HG03108 (cell line): ENCODE measurements at regions not wholly inside any gene's neighbourhood (a gene's known extent, or its start where the extent isn't known, plus 50 kb on each side); places are given as distances from the start of the nearest gene placed in this dataset.
"Not testable (repeated sequence)": the region's sequence is repeated elsewhere in the genome, so short reads cannot be mapped to it uniquely, and the experiment has no call there.

Source experiments
- ATAC-seq: cut with Tn5 transposase; IDR thresholded peaks from one replicate; pipeline ENCODE4 v1.9.1; 2021; ENCODE audit warnings: moderate library complexity; ENCODE audit not compliant: unreplicated experiment

DNA sequence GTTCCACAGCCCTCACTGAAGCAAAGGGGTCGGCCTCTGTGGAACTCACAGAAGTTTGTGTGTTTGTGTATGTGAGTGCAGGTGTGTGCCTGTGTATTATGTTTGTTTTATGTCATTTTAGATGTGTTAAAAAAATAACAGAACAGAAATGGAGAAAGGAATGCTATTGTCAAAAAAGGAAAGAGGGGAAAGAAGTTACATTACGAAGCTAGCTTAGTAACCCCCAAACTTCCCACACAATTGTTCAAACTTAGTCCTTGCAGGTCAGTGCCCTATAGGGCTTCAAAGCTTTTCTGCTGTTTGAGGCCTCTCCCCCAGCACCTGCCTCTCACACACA is 1505.6 kb upstream of the SLC10A2 start:
- ATAC-seq = no peak

DNA sequence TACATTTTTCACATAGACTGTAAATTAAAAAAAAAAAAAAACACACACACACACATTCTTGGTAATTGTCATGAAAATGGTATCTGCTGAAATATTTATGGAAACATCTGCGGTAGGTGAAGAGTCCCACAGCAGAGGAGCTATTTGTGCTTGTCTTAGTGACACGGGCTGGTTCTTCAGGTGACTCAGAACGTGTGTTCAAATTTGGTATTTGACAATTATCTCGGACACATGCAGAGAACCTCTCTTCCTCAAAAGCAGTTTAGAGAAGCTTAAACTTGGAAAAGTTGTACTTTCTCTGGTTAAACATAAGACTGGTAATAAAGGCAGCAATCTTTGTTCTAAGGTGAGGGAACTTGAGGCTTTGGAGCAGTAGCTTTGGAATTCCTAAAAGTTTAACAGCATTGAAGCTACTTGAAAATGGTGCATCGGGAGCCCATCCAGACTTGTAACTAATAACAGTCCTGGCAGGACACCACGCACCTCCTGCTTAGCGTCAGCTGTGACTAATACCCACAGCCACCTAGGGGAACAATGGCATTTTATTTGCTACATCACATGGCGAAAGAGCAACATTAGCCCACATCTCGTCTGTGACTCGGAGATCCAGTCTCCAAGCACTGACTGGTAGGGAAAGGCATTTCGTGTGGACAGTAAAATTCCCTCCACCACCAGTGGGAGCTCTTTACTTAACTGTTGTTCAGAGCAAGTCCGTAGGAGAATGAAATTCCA is 1505.1 kb upstream of the SLC10A2 start:
- ATAC-seq = no peak

GRCh38 chr13:104567114-104567513 is 1500.9 kb upstream of the SLC10A2 start:
- no peak for ATAC-seq

- ATAC-seq = no peak
Observed at GRCh38 chr13:104565888-104566287, 1499.7 kb upstream of the SLC10A2 start.

DNA sequence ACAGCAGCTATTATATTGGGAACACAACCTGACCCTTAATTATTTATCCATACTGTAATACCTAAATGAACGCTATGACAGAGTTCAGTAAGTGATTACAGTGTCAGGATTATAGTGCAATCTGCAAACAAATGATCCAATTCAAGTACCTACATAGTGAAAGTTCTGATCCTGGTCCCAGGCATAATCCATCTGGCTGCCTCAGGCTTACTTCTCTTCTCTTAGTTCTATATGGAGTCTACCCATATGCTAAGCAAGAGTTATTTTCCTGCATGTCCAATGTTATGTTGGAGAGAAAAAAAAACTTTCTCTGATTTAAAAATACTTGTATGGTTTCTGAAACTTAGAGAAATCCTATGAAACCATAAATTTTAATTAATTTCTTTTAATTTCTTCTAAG is 1487.7 kb upstream of the SLC10A2 start:
- ATAC-seq = no peak

DNA sequence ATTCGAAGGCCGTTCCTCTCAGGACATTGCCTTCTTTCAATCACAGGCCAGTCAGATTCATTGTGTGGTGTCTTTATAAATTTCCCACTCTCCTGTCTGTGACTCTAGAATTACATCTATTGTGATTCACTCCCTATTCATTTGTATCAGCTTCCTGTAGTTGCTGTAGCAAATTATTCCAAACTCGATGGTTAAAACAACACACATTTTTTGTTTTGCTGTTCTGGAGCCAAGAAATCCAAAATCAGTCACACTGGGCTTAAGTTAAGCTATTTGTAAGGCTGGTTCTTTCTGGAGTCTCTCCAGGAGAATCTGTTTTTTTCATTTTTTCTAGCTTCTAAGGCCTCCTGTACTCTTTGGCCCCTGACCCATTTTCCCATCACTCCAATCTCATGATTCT is 1487.0 kb upstream of the SLC10A2 start:
- ATAC-seq = no peak

GRCh38 chr13:104534847-104535246 is 1468.6 kb upstream of the SLC10A2 start:
- ATAC-seq = no peak

- ATAC-seq = no peak
Observed at GRCh38 chr13:104532132-104532531, 1465.9 kb upstream of the SLC10A2 start.

- ATAC-seq = no peak
Observed at GRCh38 chr13:104530741-104531140, 1464.5 kb upstream of the SLC10A2 start.

DNA sequence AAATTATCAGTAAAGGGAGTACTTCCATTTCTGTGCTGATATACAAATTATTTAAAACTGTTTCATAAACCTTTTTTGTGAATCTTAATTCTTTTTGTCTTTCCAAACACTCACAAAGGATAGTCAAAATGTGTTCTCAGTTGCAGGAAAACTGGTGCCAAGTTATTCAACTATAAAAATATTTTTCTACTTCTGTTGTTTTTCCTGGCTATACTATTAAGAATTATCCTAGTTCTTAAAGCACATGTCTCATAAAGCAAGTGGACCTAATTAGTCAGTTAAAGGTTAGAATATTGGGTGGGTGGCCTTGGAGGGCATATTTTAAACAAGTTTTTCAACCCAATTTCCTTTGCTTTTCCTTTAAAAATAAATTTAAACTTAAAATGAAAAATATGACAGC is 1460.3 kb upstream of the SLC10A2 start:
- no peak for ATAC-seq

DNA sequence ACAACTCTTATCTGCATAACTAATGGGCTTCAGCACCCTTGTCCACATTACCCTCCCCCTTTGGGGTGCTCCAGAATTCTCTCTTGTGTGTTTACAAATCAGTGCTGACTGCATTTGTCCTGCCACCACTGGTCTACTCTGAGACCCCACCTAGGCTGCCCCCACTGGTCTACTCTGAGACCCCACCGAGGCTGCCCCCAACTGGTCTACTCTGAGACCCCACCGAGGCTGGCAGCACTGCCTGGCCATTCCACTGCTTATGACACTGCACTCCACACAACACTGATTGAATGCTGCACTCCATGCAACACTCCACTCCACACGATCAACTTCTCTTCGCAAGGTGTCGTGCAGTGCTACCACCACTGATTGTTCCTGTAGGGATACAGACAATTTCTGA is 1459.2 kb upstream of the SLC10A2 start:
- no peak for ATAC-seq

DNA sequence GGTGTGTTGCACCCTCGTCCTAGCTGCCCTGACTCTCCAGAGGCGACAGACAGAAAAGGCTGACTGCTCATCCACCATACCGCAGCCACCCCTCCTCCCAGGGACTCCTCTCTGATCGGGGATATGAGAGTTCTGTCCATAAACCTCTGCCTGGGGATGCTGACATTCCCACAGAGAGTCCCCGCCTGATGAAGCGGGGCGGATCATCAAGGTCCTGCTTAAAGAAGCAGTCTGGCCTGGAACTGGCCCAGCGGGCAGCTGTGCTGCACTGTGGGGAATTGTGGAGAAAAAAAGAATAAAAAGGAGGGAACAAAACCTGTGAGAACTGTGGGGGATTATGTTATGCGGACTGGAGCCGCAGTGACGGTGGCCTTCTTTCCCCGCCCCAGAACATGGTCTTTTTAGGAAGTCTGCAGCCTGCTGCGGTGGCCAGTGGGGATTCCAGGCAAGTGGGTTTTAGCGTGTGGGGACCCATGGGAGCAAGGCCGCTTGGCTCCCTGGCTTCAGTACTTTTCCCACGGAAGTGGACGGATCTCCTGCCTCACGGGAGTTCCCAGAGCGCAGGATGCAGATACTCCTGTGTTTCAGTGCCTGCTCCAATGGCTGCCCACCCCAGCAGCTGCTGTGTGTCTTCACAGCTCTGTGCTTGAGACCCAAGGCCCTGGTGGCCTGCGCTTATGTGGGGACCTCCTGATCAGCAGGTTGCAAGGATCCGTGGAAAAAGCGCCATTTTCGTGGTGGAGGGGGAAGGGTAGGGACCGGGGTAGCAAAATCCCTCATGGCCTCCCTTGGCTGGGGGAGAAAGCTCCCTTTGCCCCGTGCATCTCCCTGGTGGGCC is 1456.2 kb upstream of the SLC10A2 start:
- no peak for ATAC-seq

GRCh38 chr13:104510422-104510821 is 1444.2 kb upstream of the SLC10A2 start:
- no peak for ATAC-seq

- not testable (repeated sequence) for ATAC-seq
Observed at GRCh38 chr13:104493502-104493901, 1427.3 kb upstream of the SLC10A2 start.

DNA sequence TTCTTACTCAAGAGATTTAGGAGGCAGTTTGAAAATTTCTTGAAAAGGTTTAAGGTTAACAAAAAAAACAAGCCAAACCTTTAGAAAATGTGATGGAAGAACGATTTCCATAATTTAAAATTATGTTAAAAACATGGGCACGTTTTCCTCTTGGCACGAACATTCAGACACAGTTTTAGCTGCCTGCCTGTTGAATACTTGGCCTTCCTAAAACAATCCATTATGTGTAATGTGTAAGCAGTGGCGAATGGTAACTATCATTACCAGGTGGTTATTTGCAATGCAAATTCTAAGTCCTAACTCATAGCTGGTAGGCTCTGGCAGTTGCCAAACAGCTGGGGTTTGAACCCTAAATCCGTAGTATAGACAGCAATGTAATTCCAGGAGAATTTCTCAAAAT is 1425.7 kb upstream of the SLC10A2 start:
- no peak for ATAC-seq

DNA sequence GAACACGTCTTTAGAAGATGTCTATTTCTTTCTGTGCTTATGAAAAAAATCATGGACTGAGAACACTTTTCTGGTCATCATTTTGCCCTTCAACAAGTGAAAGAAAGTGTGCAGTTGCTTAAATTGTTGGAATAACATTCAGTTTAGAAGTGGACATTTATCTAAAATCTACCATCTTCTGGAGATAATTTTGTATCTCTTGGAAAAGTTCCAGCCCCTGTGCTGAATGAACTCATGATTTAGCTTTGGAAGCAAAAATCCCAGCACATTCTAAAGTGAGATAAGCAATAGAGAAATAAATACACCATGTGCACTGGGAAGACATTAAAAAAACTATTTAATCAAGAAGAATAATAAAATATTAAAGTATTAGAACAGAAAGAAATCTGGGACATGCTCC is 1420.8 kb upstream of the SLC10A2 start:
- no peak for ATAC-seq

DNA sequence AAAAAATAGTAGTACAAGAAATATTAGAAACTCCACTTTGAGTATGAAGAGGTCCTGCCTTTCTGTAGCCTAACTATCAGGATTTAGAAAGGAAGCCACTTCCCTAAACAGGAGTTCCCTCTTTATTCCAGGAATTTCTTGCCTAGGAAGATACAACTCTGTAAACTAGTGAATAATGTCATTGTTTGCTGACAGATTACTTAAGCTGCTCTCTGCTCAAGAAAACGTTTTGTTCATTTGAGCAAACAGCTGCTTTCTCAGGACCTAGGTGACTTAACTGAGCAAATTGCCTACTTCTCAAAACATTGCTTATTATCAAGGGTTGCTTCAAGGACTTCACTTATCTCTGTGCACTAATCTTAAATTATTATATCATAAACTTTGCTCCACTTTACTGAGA is 1419.4 kb upstream of the SLC10A2 start:
- no peak for ATAC-seq

DNA sequence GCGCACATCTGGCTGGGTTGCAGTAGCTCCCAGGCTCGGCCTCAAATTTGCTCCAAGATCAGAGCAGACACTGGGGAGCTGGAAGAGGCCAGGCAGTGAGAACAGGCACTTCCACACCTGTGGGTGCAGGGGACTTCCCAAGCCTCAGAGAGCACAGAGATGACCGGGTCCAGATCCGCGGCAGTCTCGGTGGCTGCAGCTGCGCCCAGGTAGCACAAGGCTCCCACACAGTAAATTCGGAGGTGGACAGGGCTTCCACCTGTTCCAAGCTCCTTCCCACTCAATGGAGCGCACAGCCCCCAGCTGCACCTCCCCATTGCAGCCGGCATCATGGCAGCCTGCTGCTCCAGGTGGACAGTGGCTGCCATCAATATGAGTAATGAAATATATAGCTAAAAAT is 1417.4 kb upstream of the SLC10A2 start:
- no peak for ATAC-seq

DNA sequence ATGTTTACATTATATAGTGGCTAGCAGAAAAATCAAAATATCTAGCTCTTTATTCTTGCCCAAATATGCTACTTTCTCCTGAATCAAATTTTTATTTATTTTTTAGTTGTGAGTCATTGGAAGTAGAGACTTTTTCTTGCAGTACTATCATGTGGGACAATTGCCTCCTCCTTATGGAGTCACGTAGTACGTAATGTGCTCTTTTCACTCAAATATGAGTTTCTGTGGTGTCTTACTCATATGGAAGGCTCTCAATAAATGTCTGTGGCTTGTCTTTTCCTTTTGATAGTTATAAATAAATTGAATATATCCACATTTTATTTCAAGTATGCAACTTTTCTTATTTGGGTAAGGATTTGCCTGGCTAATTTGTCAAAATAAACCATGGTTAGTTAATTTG is 1411.0 kb upstream of the SLC10A2 start:
- no peak for ATAC-seq

DNA sequence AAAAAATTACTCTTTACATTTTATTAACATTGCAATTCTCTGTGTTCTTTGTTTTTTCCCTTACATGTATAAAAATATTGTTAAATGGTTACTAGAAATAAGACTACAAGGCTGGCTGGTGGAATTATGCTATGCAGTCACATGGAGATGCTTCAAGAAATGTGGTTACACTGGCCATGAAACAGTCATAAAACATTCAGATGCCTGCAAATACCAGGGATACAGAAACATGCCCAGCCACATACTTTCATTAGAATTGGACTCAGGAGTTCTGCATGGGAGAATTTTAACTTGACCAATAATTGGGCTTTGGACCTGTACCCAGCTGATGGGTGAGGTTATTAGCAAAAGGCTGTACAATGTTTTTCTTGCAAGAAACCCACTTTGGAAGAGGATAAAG is 1407.7 kb upstream of the SLC10A2 start:
- ATAC-seq = no peak

DNA sequence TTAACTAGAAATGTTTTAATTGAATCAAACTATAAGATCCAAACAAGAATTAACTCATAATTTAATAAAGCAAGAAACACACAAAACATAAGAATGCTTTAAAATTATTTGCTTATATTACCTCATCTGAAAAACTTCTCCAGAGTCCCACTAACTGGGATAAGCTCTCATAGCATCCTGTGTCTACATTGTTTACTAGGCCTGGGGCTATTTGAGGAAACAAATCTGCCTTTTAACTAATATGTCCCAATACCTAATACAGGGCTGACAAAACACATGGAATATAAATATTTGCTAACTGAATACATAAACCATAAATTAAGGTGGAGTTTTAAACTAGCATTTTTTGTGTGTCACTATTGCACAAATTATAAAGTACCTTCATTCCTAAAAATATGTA is 1399.8 kb upstream of the SLC10A2 start:
- ATAC-seq = no peak

DNA sequence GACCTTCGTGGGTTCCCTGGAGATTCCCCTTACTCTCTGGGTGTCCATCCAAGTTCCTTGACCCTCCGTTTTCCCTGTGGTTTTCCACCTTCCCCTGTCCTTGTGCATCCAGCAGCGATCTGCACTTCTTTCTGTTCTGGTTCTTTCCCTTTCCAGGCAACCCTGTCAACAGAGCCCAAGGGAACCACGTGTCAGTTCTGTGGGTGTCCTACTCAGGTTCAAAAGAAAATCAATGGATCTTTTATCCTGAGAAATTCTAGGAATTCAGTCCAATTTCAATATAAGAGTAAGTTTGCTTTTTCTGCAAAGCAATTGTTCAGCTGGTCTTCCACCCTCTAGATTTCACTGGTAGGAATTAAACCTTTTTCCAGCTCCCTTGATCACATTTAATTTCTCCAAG is 1394.8 kb upstream of the SLC10A2 start:
- no peak for ATAC-seq

- no peak for ATAC-seq
Observed at GRCh38 chr13:104460554-104460953, 1394.3 kb upstream of the SLC10A2 start.
